HepG2 (cell line): ENCODE measurements at regions not wholly inside any gene's neighbourhood (a gene's known extent, or its start where the extent isn't known, plus 50 kb on each side); places are given as distances from the start of the nearest gene placed in this dataset.

Experiments
- BHLHE40 ChIP-seq: IDR thresholded peaks from 2 replicates; pipeline ENCODE4 v1.6.1; 2011; ENCODE audit warnings: low read length, improper control_type of control experiment
- CBX5 ChIP-seq: sonication (generic); formaldehyde crosslinking; IDR thresholded peaks from 2 replicates; pipeline ENCODE4 v1.4.0; 2020; ENCODE audit warnings: missing genetic modification reagents, borderline replicate concordance
- EP300 ChIP-seq, 3 experiments: sonication (generic) in 1 of 3; formaldehyde crosslinking in 1 of 3; IDR thresholded peaks; 2 replicates each; pipeline versions ENCODE4 v1.5.1 to v1.6.1; 2011 to 2020; ENCODE audit warnings: low read depth in 2 of 3, low read length in 2 of 3, borderline replicate concordance in 1 of 3, improper control_type of control experiment in 1 of 3, mild to moderate bottlenecking in 1 of 3, missing genetic modification reagents in 1 of 3, moderate library complexity in 1 of 3
- FOXM1 ChIP-seq: sonication (generic); formaldehyde crosslinking; IDR thresholded peaks from 2 replicates; pipeline ENCODE4 v1.5.0; 2020; ENCODE audit warnings: missing genetic modification reagents
- HMG20B ChIP-seq: conservative IDR thresholded peaks from 2 replicates; pipeline ENCODE4 v1.6.1; 2016; ENCODE audit warnings: missing genetic modification reagents, missing compliant biosample characterization
- KDM6A ChIP-seq: IDR thresholded peaks from 2 replicates; pipeline ENCODE4 v1.6.1; 2016; ENCODE audit warnings: low read depth
- NFKB2 ChIP-seq: sonication (generic); formaldehyde crosslinking; IDR thresholded peaks from 2 replicates; pipeline ENCODE4 v1.4.0; 2020; ENCODE audit warnings: missing genetic modification reagents, borderline replicate concordance
- SIN3A ChIP-seq: IDR thresholded peaks from 2 replicates; pipeline ENCODE4 v1.6.1; 2011; ENCODE audit warnings: low read depth, mild to moderate bottlenecking, control low read depth, low read length, borderline replicate concordance
- SUZ12 ChIP-seq: fragments of 150-350 bp; IDR thresholded peaks from 2 replicates; pipeline ENCODE4 v1.6.1; 2014; ENCODE audit warnings: low read depth, low read length
- ZNF589 ChIP-seq: sonication (generic); formaldehyde crosslinking; conservative IDR thresholded peaks from 2 replicates; pipeline ENCODE4 v1.8.0; 2022; ENCODE audit warnings: mild to moderate bottlenecking, moderate library complexity, missing genetic modification reagents
- TF ChIP-seq, protein P1 (sequence below): sonication (generic); formaldehyde crosslinking; IDR thresholded peaks from 2 replicates; pipeline ENCODE4 v1.5.0; 2020; ENCODE audit warnings: mild to moderate bottlenecking, missing genetic modification reagents, moderate library complexity
- TF ChIP-seq, protein P2 (sequence below): sonication (generic); formaldehyde crosslinking; IDR thresholded peaks from 2 replicates; pipeline ENCODE4 v1.4.0; 2020; ENCODE audit warnings: missing genetic modification reagents
- TF ChIP-seq, protein P3 (sequence below): sonication (generic); formaldehyde crosslinking; IDR thresholded peaks from 2 replicates; pipeline ENCODE4 v1.5.0; 2020; ENCODE audit warnings: missing genetic modification reagents, mild to moderate bottlenecking, borderline replicate concordance

DNA sequence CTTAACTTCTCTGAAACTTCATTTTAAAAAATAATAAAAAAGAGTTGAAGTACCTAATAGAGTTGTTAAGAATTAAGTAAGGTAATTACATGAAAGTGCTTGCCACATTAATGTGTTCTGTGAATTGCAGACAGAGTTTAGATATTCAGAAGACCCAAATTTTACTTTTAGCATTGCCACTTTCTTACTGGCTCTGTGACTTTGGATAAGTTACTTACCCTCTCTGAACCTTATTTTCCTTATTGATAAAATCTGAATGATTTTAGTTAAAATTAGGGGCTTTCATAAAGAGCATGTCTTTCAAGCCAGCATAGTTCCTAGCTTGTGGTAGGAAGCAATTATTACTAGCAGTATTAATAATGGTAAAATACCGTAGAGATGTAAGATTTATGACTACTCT, 101.2 kb upstream of the CREB1 start:
- TF ChIP-seq FOXM1 (CRISPR knock-in tag) (no peak), SIN3A (no peak), NFKB2 (CRISPR knock-in tag) (no peak), HMG20B (CRISPR knock-in tag) (no peak), ZNF589 (CRISPR knock-in tag) (no peak), KDM6A (no peak), EP300 (IDR thresholded peaks at IDR 0.05; ENCODE audit: low read depth in 2 of 2, low read length in 2 of 2) (no peak), EP300 (CRISPR knock-in tag; IDR thresholded peaks at IDR 0.05; ENCODE audit: borderline replicate concordance) (no peak), CBX5 (CRISPR knock-in tag) (no peak), BHLHE40 (no peak), SUZ12 (no peak)
- TF ChIP-seq, protein P1, sequence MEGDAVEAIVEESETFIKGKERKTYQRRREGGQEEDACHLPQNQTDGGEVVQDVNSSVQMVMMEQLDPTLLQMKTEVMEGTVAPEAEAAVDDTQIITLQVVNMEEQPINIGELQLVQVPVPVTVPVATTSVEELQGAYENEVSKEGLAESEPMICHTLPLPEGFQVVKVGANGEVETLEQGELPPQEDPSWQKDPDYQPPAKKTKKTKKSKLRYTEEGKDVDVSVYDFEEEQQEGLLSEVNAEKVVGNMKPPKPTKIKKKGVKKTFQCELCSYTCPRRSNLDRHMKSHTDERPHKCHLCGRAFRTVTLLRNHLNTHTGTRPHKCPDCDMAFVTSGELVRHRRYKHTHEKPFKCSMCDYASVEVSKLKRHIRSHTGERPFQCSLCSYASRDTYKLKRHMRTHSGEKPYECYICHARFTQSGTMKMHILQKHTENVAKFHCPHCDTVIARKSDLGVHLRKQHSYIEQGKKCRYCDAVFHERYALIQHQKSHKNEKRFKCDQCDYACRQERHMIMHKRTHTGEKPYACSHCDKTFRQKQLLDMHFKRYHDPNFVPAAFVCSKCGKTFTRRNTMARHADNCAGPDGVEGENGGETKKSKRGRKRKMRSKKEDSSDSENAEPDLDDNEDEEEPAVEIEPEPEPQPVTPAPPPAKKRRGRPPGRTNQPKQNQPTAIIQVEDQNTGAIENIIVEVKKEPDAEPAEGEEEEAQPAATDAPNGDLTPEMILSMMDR (CRISPR knock-in tag): no peak
- TF ChIP-seq, protein P2, sequence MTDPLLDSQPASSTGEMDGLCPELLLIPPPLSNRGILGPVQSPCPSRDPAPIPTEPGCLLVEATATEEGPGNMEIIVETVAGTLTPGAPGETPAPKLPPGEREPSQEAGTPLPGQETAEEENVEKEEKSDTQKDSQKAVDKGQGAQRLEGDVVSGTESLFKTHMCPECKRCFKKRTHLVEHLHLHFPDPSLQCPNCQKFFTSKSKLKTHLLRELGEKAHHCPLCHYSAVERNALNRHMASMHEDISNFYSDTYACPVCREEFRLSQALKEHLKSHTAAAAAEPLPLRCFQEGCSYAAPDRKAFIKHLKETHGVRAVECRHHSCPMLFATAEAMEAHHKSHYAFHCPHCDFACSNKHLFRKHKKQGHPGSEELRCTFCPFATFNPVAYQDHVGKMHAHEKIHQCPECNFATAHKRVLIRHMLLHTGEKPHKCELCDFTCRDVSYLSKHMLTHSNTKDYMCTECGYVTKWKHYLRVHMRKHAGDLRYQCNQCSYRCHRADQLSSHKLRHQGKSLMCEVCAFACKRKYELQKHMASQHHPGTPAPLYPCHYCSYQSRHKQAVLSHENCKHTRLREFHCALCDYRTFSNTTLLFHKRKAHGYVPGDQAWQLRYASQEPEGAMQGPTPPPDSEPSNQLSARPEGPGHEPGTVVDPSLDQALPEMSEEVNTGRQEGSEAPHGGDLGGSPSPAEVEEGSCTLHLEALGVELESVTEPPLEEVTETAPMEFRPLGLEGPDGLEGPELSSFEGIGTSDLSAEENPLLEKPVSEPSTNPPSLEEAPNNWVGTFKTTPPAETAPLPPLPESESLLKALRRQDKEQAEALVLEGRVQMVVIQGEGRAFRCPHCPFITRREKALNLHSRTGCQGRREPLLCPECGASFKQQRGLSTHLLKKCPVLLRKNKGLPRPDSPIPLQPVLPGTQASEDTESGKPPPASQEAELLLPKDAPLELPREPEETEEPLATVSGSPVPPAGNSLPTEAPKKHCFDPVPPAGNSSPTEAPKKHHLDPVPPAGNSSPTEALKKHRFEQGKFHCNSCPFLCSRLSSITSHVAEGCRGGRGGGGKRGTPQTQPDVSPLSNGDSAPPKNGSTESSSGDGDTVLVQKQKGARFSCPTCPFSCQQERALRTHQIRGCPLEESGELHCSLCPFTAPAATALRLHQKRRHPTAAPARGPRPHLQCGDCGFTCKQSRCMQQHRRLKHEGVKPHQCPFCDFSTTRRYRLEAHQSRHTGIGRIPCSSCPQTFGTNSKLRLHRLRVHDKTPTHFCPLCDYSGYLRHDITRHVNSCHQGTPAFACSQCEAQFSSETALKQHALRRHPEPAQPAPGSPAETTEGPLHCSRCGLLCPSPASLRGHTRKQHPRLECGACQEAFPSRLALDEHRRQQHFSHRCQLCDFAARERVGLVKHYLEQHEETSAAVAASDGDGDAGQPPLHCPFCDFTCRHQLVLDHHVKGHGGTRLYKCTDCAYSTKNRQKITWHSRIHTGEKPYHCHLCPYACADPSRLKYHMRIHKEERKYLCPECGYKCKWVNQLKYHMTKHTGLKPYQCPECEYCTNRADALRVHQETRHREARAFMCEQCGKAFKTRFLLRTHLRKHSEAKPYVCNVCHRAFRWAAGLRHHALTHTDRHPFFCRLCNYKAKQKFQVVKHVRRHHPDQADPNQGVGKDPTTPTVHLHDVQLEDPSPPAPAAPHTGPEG (CRISPR knock-in tag): no peak
- TF ChIP-seq, protein P3, sequence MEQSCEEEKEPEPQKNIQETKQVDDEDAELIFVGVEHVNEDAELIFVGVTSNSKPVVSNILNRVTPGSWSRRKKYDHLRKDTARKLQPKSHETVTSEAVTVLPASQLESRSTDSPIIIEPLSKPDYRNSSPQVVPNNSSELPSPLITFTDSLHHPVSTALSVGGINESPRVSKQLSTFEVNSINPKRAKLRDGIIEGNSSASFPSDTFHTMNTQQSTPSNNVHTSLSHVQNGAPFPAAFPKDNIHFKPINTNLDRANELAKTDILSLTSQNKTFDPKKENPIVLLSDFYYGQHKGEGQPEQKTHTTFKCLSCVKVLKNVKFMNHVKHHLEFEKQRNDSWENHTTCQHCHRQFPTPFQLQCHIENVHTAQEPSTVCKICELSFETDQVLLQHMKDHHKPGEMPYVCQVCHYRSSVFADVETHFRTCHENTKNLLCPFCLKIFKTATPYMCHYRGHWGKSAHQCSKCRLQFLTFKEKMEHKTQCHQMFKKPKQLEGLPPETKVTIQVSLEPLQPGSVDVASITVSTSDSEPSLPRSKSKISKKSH: no peak
